ENCODE measurements at regions not wholly inside any gene's neighbourhood (a gene's known extent, or its start where the extent isn't known, plus 50 kb on each side); places are given as distances from the start of the nearest gene placed in this dataset.

GRCh38 chr15:38696109-38696727 is 131.6 kb upstream of the RASGRP1 start:
- DNase-seq (ENCODE audit: low spot score) = no peak

DNA sequence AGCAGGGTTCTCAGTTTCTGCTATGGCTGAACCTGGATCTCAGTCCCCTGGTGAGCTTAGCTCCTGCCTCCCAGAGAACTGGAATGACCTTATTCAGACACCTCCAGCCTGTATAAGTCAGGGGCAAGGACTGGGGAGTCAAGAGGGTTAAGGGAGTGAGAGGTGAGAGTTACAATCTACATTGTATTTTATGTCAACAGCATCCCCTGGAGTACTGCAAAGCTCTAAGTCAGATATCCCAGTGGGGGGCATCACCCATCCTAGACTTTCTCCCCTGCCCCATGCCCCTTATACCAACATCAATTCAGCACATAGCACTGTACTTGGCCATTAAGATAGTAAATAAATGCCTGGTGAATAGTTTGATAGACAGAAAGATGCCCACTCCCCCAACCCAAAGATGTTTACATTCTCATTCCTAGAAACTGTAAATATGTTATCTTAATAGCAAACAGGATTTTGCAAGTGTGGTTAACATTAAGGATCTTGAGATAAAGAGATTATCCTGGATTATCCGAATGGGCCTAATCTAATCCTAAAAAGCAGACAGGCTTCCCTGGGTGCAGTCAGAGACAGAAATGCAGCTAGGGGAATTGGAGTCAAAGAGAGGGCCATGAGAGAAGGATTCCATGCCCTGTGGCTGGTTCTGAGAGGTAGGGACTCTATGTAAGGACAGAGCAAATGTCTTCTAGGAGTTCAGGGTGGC is 132.3 kb upstream of the RASGRP1 start:
- DNase-seq (ENCODE audit: low spot score) = no peak

- DNase-seq (ENCODE audit: low spot score) = no peak
Observed at GRCh38 chr15:38698254-38698653, 133.6 kb upstream of the RASGRP1 start.

- peak; percentile 37 for DNase-seq (ENCODE audit: low spot score)
Observed at GRCh38 chr15:38699633-38700230, 135.1 kb upstream of the RASGRP1 start.

DNA sequence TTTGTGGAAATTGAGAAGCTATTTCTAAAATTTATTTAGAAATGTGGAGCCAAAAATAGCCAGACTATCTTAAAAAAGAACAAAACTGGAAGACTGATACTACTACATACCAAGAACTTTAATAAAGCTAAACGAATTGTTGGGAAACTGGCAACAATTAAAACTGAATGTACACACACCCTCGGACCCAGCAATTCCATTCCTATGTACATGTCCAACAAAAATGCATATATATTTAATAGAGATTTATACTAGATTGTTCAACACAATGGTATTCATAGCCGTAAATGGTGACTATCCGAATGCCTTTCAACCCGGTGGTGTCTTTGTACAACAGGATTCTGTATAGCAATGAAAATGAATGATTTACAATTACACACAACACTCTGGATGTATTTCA is 136.5 kb upstream of the RASGRP1 start:
- no peak for DNase-seq (ENCODE audit: low spot score)

GRCh38 chr15:38702178-38702912 is 137.7 kb upstream of the RASGRP1 start:
- no peak for DNase-seq (ENCODE audit: low spot score)

DNA sequence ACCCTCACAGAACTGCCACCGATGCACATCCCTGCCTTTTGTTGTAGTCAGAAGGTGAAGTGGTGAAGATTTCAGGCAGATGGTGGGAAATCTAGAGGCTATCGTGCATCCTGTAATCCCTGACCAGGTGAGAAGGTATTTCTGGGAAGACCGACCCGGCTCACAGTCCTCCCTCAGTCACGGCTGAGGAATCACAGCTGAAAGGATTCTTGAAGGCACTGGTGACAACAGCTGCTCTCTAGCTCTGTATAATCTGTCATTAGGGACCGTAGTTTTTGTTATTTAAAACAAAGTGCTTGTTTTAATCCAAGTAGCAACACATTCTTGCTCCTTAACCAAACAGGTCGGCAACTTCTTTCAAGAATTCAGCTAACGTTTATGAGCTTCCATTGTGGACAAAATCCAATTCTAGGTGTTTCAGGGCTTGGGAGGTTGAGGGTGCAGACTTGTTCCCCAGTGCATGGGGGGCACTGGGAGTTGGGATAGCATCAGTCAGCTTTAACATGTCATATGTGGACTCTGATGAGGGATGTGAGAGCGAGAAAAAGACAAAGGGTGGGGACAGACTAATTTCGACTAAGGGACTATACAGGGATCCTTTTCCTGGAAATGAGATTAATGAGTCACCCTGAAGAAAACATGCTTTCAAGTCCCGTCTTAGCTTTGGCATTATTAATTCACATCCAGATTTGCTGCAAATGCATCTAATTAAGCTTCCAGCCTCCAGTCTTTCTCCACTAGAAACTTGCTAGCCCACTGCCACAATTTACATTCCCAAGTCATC is 141.0 kb upstream of the RASGRP1 start:
- no peak for DNase-seq (ENCODE audit: low spot score)

- no peak for DNase-seq (ENCODE audit: low spot score)
Observed at GRCh38 chr15:38706956-38707355, 142.3 kb upstream of the RASGRP1 start.

GRCh38 chr15:38707802-38708671 is 143.4 kb upstream of the RASGRP1 start:
- peak; percentile 12 for DNase-seq (ENCODE audit: low spot score)

DNA sequence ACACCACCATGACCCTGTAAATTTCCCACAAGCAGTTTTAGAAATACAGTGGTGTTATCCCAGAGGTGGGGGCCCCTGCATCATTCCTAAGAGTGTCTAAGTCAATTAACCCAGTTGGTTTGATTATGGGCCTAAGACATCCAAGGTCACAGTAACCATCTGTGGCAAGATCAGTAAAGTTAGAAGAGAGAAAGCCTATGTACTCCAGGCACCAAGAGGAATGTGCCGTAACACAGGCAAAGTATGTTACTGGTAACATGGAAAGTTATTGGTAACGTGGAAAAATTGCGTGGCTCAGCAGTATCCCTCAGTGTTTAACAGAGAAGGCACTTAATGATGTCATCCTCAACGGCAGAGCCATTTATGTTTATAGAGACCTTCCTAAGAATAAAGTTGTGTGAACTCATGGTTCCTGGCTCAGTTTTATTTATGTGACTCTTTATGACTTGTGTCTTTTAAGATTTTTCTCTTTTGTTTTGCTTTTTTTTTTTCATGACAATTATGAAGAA is 144.1 kb upstream of the RASGRP1 start:
- no peak for DNase-seq (ENCODE audit: low spot score)

GRCh38 chr15:38709196-38709595 is 144.6 kb upstream of the RASGRP1 start:
- DNase-seq (ENCODE audit: low spot score) = no peak

GRCh38 chr15:38714309-38715072 is 149.9 kb upstream of the RASGRP1 start:
- DNase-seq (ENCODE audit: low spot score) = no peak

- DNase-seq (ENCODE audit: low spot score) = no peak
Observed at GRCh38 chr15:38720893-38721567, 156.4 kb upstream of the RASGRP1 start.

DNA sequence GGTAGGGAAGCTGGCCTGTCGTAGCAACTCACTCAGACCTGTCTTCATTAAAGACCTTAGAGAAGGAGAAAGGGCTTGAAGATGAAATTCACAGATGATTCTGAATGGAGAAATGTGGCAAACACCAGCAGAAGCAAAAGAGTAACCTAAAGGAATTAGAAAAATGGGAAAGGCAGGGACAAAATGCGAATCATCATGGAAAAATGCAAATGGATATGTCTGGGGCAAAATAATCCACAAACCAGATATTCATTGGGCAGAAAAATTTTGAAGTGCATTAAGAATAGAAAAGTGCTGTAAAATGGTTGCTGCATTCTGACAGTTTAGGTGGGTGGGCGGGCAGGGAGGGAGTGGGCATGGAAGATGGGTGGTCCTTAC is 156.9 kb upstream of the RASGRP1 start:
- DNase-seq (ENCODE audit: low spot score) = no peak

- no peak for DNase-seq (ENCODE audit: low spot score)
Observed at GRCh38 chr15:38722236-38722635, 157.6 kb upstream of the RASGRP1 start.

- DNase-seq (ENCODE audit: low spot score) = no peak
Observed at GRCh38 chr15:38724827-38725226, 160.2 kb upstream of the RASGRP1 start.

- DNase-seq (ENCODE audit: low spot score) = no peak
Observed at GRCh38 chr15:38726187-38726586, 161.6 kb upstream of the RASGRP1 start.

GRCh38 chr15:38733331-38733730 is 168.7 kb upstream of the RASGRP1 start:
- DNase-seq (ENCODE audit: low spot score) = no peak

- DNase-seq (ENCODE audit: low spot score) = no peak
Observed at GRCh38 chr15:38740206-38740605, 175.6 kb upstream of the RASGRP1 start.

DNA sequence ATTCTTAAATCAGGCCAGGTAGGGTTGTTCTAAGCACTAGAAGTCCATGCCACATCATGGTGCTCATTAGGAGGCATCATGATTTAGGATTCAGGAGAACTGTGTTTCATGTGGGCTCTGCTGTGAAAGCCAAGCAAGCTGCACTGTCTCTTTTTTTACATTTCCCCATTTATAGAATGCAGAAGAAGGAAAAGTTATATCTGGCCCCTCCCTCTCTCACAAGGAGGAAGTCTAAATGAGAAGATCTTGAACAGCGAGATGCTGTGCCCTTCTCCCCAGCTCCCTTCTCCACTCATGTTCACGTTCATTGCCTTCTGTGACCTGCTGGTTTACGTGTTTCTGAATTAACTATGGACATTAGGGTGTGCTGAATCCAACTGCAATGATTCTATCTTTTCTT is 178.5 kb upstream of the RASGRP1 start:
- no peak for DNase-seq (ENCODE audit: low spot score)

Measured in HuH-7 (cell line).